Stimulated activated effector memory CD8-positive, alpha-beta T cell treated with anti-CD3 and anti-CD28 coated beads, Interleukin-12 subunit alpha, Interleukin-12 subunit beta, amount 100 ng/mL, for 72 hours (primary cell): ENCODE measurements at regions not wholly inside any gene's neighbourhood (a gene's known extent, or its start where the extent isn't known, plus 50 kb on each side); places are given as distances from the start of the nearest gene placed in this dataset.

ENCODE experiments used
- ATAC-seq: fragments of 150-1000 bp; cut with Tn5 transposase; 2 replicates; pipeline ENCODE4 v1.10.0; 2021
- DNase-seq, 2 donors: peaks; one replicate each; pipeline ENCODE4 v3.0.0; 2021 to 2022; ENCODE audit warnings: low spot score in 2 of 2
- H3K27ac Mint-ChIP-seq: one replicate; pipeline ENCODE4 v1.8.0; 2022; ENCODE audit warnings: mild to moderate bottlenecking, mixed read lengths
- H3K36me3 Mint-ChIP-seq: one replicate; pipeline ENCODE4 v1.8.0; 2022; ENCODE audit warnings: mild to moderate bottlenecking, mixed read lengths
- H3K4me1 Mint-ChIP-seq: one replicate; pipeline ENCODE4 v1.8.0; 2022; ENCODE audit warnings: mixed read lengths
- H3K4me3 Mint-ChIP-seq: one replicate; pipeline ENCODE4 v1.8.0; 2022; ENCODE audit warnings: mild to moderate bottlenecking, mixed read lengths
- H3K9me3 Mint-ChIP-seq: one replicate; pipeline ENCODE4 v1.8.0; 2022; ENCODE audit warnings: mixed read lengths

DNA sequence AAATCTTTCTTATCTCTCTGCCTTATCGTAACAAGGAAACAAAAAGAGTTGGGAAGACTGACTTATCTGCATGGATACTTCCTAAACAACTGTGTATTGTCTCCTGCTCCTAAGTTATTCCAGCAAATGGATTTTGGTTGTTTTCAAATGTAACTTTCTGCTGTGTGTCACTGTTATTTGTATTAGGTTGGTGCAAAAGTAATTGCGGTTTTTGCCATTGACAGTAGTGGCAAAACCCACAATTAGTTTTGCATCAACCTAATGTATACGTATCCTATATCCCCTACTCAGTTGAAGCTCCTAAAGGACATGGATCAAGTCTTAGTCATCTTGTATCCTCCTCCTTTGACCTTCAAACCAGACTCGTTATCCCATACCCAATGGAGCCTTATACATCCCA, 263.4 kb upstream of the GPR101 start:
- no peak for ATAC-seq
- H3K9me3 Mint-ChIP-seq = peaks cover 3% of the 10 kb centered on the region
- no peak overlapping the region for H3K27ac Mint-ChIP-seq

DNA sequence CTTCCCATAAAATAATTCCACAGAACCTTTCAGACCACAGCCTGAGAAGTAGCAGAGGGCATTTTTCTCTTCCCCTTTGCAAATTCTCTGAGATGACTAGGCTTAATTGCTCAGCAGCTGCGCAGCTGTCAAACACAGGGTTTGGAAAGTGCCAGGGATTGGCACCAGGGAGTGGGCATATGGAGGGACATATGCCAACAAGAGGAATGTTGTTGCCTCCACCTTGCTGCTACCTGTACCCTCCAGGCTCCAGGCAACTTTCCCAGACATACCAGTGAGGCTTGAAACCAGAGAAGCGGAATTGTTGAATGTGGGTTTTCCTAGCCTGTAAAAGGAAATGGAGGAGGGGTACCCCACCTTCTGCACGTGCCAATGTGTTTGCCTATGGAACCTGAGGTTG, 256.2 kb upstream of the GPR101 start:
- Mint-ChIP-seq H3K27ac (no peak overlapping the region), H3K36me3 (no peaks in the 10 kb centered on the region), H3K9me3 (peaks cover 3% of the 10 kb centered on the region), H3K4me1 (no peaks in the 10 kb centered on the region), H3K4me3 (no peak overlapping the region)
- DNase-seq (no peak), ATAC-seq (no peak)

More for the DNA sequence above, 263.4 kb upstream of the GPR101 start:
- DNase-seq = no peak
- Mint-ChIP-seq H3K4me3 (no peak overlapping the region), H3K4me1 (no peaks in the 10 kb centered on the region), H3K36me3 (no peaks in the 10 kb centered on the region)

DNA sequence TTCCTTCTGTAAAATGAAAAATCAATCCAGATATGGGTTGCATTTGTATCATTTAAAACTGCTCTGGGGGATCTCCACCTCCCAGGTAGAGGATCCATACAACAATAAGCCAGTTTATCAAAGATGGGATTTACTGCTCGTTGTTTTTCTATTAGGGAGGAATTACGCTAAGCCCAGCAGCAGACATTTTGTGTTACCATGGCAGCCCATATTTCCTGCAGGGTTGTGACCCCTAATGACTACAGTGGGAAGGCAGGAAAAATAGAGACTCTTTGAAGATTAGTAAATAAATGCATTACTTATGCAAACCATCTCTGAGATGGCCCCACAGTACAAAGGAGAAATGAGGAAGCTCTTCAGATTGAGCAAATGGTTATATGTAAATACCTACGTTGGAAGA, 253.4 kb upstream of the GPR101 start:
- Mint-ChIP-seq H3K9me3 (no peaks in the 10 kb centered on the region), H3K4me3 (no peak overlapping the region), H3K4me1 (no peaks in the 10 kb centered on the region), H3K27ac (no peak overlapping the region), H3K36me3 (no peaks in the 10 kb centered on the region)
- ATAC-seq (no peak), DNase-seq (no peak)

DNA sequence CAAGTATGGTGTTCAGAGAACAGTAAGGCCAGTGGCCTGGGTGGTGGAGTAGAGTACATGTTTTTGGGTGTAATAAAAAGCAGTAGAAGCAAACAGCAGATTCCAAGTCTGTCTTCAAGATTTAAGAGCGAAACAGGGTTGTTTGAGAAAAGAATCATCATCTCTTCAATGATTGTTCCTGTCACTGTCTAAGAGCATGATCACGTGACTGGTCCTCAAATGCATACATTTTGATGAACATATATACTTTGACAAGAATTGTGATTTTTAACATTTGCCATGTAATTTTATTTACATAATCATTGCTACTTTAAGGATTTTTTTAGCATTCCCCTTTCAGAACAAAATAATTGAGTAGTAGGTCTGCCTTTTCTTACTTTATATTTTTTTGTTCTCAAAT, 252.6 kb upstream of the GPR101 start:
- Mint-ChIP-seq H3K4me3 (no peak overlapping the region), H3K9me3 (no peaks in the 10 kb centered on the region), H3K27ac (no peak overlapping the region), H3K36me3 (no peaks in the 10 kb centered on the region), H3K4me1 (no peaks in the 10 kb centered on the region)
- ATAC-seq (no peak), DNase-seq (no peak)

DNA sequence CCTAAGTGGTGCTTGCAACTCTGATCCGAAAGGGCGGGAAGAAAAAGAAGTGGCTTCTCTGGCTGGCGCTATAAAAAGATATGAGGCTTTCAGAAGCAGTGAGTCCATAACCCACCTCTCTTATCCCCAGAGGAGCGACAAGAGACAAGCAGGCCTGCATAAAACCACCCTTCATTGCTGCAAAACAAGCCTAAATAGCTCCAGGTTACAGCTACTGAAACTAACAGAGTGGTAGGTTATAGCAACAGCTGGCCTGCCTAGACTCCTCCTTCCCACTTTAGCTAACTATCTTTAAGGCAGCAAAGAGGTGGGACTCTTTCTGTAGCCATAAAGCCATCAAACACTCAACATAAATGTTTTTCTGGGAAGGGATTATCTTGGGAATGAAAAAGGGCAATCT, 245.0 kb upstream of the GPR101 start:
- ATAC-seq (no peak), DNase-seq (no peak)
- no peaks in the 10 kb centered on the region for H3K4me1 Mint-ChIP-seq
- H3K27ac Mint-ChIP-seq = no peak overlapping the region
- H3K9me3 Mint-ChIP-seq = no peaks in the 10 kb centered on the region
- H3K36me3 Mint-ChIP-seq = no peaks in the 10 kb centered on the region
- H3K4me3 Mint-ChIP-seq = no peak overlapping the region

DNA sequence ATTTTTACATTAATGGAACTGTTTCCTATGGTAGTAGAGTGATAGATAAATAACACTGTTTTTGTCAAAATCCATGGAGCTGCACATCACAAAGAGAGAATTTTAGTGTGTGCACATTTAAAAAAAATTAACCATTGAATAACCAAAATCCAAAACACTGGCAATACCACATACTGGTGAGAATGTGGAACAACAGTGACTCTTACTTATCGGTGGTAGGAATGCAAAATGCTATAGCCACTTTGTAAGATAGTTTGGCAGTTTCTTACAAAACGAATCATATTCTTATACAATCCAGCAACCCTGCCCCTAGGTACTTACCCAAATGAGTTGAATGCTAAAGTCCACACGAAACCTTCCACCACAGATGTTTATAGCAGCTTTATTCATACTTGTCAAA, 229.6 kb upstream of the GPR101 start:
- no peaks in the 10 kb centered on the region for H3K9me3 Mint-ChIP-seq
- no peaks in the 10 kb centered on the region for H3K4me1 Mint-ChIP-seq
- H3K4me3 Mint-ChIP-seq = no peak overlapping the region
- H3K27ac Mint-ChIP-seq = no peak overlapping the region
- no peaks in the 10 kb centered on the region for H3K36me3 Mint-ChIP-seq
- DNase-seq = no peak
- ATAC-seq = no peak

DNA sequence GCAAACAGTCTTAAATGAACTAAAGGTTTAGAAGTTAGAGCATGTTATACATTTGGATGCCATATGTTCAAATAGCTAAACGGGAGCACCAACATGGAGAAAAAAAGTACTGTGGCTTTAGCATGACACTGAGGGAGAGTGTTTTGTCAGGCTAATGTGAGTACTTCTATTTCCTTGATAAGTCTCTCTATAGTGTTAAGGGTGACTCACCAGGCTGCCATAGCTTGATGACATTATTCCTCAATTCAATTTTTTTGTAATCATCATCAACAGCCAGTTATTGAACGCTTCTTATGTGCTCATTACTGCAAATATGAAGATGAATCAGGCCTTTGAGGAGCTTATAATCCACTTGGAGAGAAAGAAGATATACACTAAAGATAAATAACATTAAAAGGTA, 211.4 kb upstream of the GPR101 start:
- no peak for DNase-seq
- Mint-ChIP-seq H3K27ac (no peak overlapping the region), H3K9me3 (no peaks in the 10 kb centered on the region), H3K36me3 (no peaks in the 10 kb centered on the region), H3K4me1 (no peaks in the 10 kb centered on the region), H3K4me3 (no peak overlapping the region)
- no peak for ATAC-seq

DNA sequence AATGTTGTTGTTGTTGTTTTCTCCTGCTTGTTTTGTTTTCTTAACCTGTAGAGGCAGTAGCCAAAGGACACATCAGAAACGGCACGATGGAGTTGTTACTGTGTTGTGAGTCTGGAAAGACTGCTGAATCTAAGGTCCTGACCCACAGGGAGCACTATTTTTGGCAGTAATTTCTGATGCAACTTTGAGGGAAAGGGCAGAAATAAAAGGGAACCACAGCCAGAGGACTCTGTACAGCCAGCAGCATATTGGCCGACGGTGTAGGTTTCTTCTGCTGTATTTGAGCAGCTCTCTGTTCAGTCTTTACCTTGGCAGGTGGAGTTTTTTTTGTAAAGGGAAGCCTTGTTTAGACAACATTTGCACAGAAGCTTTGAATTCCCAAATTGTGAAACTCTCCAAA, 203.0 kb upstream of the GPR101 start:
- Mint-ChIP-seq H3K27ac (no peak overlapping the region), H3K9me3 (no peaks in the 10 kb centered on the region), H3K36me3 (no peaks in the 10 kb centered on the region), H3K4me3 (no peak overlapping the region), H3K4me1 (no peaks in the 10 kb centered on the region)
- DNase-seq (no peak), ATAC-seq (no peak)

DNA sequence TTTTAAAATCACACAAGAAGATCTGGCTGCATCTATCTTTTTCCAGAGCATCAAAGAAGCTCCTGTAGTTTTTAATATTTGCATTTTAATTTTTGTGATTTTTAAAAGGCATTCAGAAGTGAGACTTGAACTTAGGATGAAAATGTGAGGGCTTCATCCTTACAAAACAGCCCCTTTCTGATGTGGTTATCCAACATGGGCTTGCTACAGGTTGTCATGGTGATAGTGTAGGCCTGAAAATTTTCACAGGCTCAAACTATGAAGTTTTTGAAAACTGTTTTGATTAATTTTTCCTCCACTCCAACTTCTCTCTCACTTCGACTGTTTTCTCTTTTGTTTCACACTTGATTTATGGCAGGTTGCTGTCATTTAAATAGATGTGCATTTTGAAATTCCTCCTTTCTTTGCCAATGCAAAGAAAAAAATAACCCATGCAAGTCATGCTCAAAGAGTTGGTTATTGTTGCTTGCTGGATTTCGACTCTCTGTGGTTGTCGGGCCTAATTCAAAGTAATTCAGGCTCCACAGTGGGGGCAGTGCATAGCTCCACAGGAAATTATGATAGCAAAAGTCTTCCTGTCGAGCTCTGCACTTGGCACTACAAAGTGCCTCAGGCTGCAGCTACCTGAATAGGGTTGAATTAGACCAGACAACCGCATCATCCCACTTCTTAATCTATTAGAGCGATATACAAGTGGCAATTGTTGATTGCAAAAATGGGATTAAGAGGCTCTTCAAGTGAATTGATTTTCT, 201.0 kb upstream of the GPR101 start:
- no peak for ATAC-seq
- no peaks in the 10 kb centered on the region for H3K4me1 Mint-ChIP-seq
- DNase-seq = no peak
- no peaks in the 10 kb centered on the region for H3K9me3 Mint-ChIP-seq
- no peak overlapping the region for H3K4me3 Mint-ChIP-seq
- no peak overlapping the region for H3K27ac Mint-ChIP-seq
- H3K36me3 Mint-ChIP-seq = no peaks in the 10 kb centered on the region

DNA sequence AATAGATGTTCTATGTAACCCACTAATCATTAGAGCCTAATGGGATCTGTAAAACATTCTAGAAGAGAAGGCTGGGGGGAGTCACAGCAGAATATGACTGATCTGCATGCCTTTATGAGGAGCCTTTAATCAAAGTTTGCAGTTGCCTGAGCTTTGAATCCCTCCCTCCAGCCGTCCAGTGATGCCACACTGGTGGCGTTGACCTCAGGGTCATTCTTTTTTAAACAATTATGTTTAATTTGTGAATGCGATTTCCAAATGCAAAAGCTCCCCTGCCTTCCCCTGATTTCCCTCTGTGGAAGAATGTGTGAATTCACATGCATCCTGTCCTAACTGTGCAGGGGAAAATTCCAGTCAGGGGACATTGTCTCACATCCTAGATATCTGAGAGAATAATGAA, 199.7 kb upstream of the GPR101 start:
- Mint-ChIP-seq H3K36me3 (no peaks in the 10 kb centered on the region), H3K27ac (no peak overlapping the region), H3K4me1 (no peaks in the 10 kb centered on the region), H3K9me3 (no peaks in the 10 kb centered on the region), H3K4me3 (no peak overlapping the region)
- ATAC-seq (no peak), DNase-seq (no peak)

DNA sequence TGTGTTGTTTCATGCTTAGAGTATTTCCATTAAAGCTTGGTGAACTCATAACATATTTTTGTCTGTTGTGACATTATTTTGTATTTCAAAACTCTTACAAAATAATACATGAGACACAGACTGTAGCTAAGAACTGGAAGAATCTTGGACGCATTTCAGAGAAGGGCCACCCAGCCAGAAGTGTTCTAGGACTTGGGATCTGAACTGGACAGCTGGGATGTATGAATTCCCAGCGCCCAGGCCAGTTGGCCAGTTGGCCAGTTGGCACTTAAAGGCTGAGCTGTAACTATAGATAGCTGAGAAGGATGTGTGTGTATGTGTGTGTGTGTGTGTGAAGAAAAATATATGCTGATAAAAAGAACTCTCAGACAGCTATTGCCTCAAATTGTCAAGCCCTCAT, 193.4 kb upstream of the GPR101 start:
- Mint-ChIP-seq H3K36me3 (peaks cover 6% of the 10 kb centered on the region), H3K27ac (no peak overlapping the region), H3K9me3 (no peaks in the 10 kb centered on the region), H3K4me3 (no peak overlapping the region), H3K4me1 (no peaks in the 10 kb centered on the region)
- DNase-seq (no peak), ATAC-seq (no peak)

DNA sequence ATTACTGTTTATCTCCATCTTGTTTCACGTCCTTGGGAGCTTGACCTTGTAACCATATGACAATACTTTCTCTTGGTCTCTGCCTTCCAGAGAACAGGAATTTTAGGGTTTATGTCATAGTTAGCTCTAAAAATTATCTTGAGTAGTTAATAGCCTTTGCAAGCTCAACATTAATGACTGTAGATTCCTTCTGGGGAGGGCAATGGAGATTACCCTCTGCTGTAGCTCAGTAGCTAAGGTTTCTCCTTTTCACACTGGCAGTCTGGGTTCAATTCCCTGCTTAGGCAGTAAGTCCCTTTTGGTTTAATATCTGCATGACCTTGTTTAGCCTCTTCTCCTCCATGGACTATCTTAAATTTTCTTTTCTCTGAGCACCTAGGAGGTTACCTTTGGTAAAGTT, 181.7 kb upstream of the GPR101 start:
- H3K36me3 Mint-ChIP-seq = no peaks in the 10 kb centered on the region
- no peak overlapping the region for H3K4me3 Mint-ChIP-seq
- H3K9me3 Mint-ChIP-seq = no peaks in the 10 kb centered on the region
- no peak for ATAC-seq
- DNase-seq = no peak
- H3K27ac Mint-ChIP-seq = no peak overlapping the region
- H3K4me1 Mint-ChIP-seq = no peaks in the 10 kb centered on the region

DNA sequence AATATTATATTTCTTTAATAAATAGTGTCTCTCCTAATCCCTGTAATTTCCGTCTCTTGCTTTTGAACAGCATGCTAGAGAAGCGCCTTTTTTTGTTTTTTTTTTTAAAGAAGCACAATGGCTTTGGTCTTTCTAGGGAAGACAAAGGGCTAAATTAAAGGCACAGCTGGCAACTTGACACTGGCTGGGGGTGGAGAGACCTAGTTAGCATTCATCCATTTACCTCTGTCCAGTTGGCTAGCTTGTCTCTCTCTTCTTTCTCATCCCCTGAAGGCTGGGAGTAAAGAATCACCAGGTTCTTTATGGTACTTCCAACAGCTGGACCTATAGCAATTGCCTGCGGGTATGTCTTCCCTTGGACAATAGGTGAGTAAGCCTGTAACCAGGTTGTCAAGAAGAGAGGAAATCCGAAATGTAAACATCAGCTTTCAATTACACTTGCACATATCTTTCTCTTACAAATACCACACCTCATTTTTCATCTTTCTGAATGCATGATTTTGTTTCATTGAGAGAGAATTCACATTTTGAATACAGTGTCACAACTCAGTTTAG, 178.4 kb upstream of the GPR101 start:
- Mint-ChIP-seq H3K9me3 (no peaks in the 10 kb centered on the region), H3K4me1 (no peaks in the 10 kb centered on the region), H3K27ac (no peak overlapping the region), H3K36me3 (no peaks in the 10 kb centered on the region), H3K4me3 (no peak overlapping the region)
- no peak for DNase-seq
- ATAC-seq = no peak

DNA sequence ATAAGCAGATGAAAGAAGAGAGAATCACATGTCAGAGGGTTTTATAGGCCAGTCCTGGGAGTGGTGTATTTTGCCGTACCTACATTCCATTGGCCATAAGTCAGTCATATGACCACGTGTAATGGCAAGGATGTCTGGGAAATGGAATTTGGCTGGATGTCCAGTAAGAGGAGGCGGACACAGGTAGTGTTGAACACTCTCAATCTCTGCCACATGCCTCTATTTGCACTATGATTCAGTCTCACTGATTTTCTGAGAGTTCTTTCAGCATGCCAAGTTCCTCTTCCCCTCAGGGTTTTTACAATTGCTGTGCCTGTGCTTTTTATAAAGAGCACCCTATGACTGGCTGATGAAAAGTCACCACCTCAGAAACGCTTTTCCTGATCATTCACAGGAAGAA, 164.2 kb upstream of the GPR101 start:
- no peaks in the 10 kb centered on the region for H3K36me3 Mint-ChIP-seq
- H3K27ac Mint-ChIP-seq = no peak overlapping the region
- no peaks in the 10 kb centered on the region for H3K9me3 Mint-ChIP-seq
- ATAC-seq (no peak), DNase-seq (no peak)
- no peaks in the 10 kb centered on the region for H3K4me1 Mint-ChIP-seq
- H3K4me3 Mint-ChIP-seq = no peak overlapping the region

DNA sequence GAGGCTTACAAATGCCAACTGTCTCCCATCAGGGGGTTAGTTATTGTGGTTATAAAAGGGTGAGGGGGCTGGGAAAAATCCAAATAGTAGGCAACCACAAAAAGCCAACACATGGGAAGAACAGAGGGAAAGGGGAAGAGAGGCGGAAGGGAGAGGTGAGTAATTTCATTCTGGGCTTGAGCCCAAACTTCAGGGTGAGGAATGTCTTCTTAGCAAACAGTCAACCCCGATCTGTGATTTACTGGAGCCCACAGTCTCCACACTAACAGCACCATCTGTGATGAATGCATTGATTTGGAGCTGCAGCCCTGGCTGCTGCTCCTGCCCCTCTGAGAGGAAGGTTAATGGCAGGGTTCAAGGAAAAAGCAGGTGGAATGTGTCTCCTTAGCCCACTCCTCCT, 162.2 kb upstream of the GPR101 start:
- ATAC-seq (no peak), DNase-seq (no peak)
- no peaks in the 10 kb centered on the region for H3K4me1 Mint-ChIP-seq

DNA sequence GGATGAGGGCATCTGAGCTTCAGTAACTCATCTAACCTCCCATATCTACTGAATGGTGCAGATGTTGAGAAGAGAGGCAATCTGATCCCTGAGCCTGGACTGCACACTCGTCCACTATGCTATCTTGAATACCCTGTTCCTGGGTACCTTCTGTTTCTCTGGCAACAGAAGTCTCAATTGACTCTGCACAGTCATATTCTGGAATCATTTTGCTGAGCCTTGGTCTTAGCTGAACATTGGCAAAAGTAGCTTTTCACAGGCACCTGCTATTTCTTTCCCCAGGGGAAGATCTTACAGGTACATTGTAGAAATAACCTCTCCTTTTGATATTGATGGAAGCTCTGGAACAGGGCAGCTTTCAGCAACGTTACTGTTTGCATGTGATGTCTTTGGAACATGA, 161.5 kb upstream of the GPR101 start:
- Mint-ChIP-seq H3K4me1 (no peaks in the 10 kb centered on the region), H3K27ac (no peak overlapping the region), H3K9me3 (no peaks in the 10 kb centered on the region), H3K4me3 (no peak overlapping the region), H3K36me3 (no peaks in the 10 kb centered on the region)
- ATAC-seq (no peak), DNase-seq (no peak)

More for the DNA sequence above, 162.2 kb upstream of the GPR101 start:
- no peaks in the 10 kb centered on the region for H3K9me3 Mint-ChIP-seq
- no peaks in the 10 kb centered on the region for H3K36me3 Mint-ChIP-seq
- no peak overlapping the region for H3K4me3 Mint-ChIP-seq
- no peak overlapping the region for H3K27ac Mint-ChIP-seq

DNA sequence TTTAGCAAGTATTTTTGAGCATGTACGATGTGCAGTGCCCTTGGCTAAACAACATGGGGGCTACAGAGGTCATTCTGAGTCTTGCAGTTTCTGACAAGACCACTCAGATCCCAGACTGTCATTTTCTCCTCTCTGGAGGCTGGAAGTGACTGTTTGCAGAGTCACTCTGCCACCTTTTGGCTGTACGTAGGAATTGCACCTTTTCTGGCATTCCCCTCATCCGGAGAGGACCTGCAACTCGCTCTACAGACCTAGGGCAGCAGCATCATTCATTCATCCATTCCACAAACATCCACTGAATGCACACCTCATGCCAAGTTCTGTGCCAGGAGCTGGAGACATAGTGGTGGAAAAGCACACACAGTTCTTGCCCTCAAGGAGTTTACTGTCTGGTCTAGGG, 160.4 kb upstream of the GPR101 start:
- Mint-ChIP-seq H3K9me3 (no peaks in the 10 kb centered on the region), H3K4me3 (no peak overlapping the region), H3K27ac (no peak overlapping the region), H3K36me3 (no peaks in the 10 kb centered on the region), H3K4me1 (no peaks in the 10 kb centered on the region)
- ATAC-seq (peak; percentile 45), DNase-seq (peak; percentile 1 to 50)
